Endothelial cell of umbilical vein (primary cell): ENCODE measurements at regions not wholly inside any gene's neighbourhood (a gene's known extent, or its start where the extent isn't known, plus 50 kb on each side); places are given as distances from the start of the nearest gene placed in this dataset.

Source experiments
- BruUV-seq: library from RNA; stranded (reverse); fragments of 400-500 nt; replicated peaks from 2 replicates; lab custom pipeline; 2021; lab: Mats Ljungman, UMichigan
- CTCF ChIA-PET: fragments of 300-600, 350-600 bp; sonication (Branson Sonifier 250); formaldehyde crosslinking; loops from one replicate; lab custom pipeline; 2021; ENCODE audit warnings: antibody characterized with exemption, inconsistent platforms; lab: Charles Lee
- POLR2A ChIA-PET: fragments of 300-600, 350-600 bp; sonication (Branson Sonifier 250); formaldehyde crosslinking; loops from one replicate; lab custom pipeline; 2021; ENCODE audit warnings: antibody characterized with exemption, inconsistent platforms; lab: Charles Lee
- DNase-seq: peaks from one replicate; pipeline ENCODE4 v3.0.0-alpha.2; 2011; ENCODE audit warnings: low read depth, low spot score
- FAIRE-seq: peaks from 2 replicates; lab custom pipeline; 2011; peaks lifted over from hg19 to GRCh38; lab: Jason Lieb, UNC
- H2AFZ ChIP-seq: 2 replicates; pipeline ENCODE4 v1.6.0; 2012; ENCODE audit warnings: low read depth, low read length, control low read depth, inconsistent platforms
- H3K27ac ChIP-seq: 2 replicates; pipeline ENCODE4 v1.5.1; 2011; ENCODE audit warnings: low read depth, mild to moderate bottlenecking, control low read depth, low read length, moderate library complexity; ENCODE audit not compliant: insufficient read depth
- H3K27me3 ChIP-seq, 2 experiments: 2 replicates each; pipeline versions ENCODE4 v1.6.0 to v1.6.1; 2011; ENCODE audit warnings: low read length in 2 of 2, mixed read lengths in 1 of 2; ENCODE audit not compliant: control insufficient read depth in 2 of 2, insufficient read depth in 2 of 2
- H3K36me3 ChIP-seq, 2 experiments: 2 replicates in 1 of 2; 3 replicates in 1 of 2; pipeline ENCODE4 v1.5.1; 2011; ENCODE audit warnings: low read length in 2 of 2, mild to moderate bottlenecking in 1 of 2, moderate library complexity in 1 of 2; ENCODE audit not compliant: control insufficient read depth in 2 of 2, insufficient read depth in 2 of 2; ENCODE audit errors: extremely low read depth in 1 of 2
- H3K4me1 ChIP-seq: 3 replicates; pipeline ENCODE4 v1.5.1; 2011; ENCODE audit warnings: mild to moderate bottlenecking, low read length; ENCODE audit not compliant: control insufficient read depth, insufficient read depth; ENCODE audit errors: extremely low read depth
- H3K4me2 ChIP-seq: 2 replicates; pipeline ENCODE4 v1.6.1; 2011; ENCODE audit warnings: low read length, control low read depth, mixed read lengths; ENCODE audit not compliant: insufficient read depth
- H3K4me3 ChIP-seq, 3 experiments: fragments of 200-600 bp in 1 of 3; sonication (generic), shearing (Covaris generic) in 1 of 3; replicated peaks in 1 of 3; 2 replicates each; pipeline ENCODE4 v1.5.1; 2011 to 2016; ENCODE audit warnings: control low read depth in 3 of 3, low read length in 3 of 3, mild to moderate bottlenecking in 2 of 3, inconsistent platforms in 1 of 3, low read depth in 1 of 3, moderate library complexity in 1 of 3; ENCODE audit not compliant: insufficient read depth in 1 of 3
- H3K79me2 ChIP-seq: 2 replicates; pipeline ENCODE4 v1.6.0; 2012; ENCODE audit warnings: low read length, inconsistent platforms; ENCODE audit not compliant: control insufficient read depth, insufficient read depth
- H3K9ac ChIP-seq: replicated peaks from 2 replicates; pipeline ENCODE3; 2011; ENCODE audit warnings: low read length, control low read depth; ENCODE audit not compliant: insufficient read depth; ENCODE audit errors: extremely low read depth
- H3K9me1 ChIP-seq: replicated peaks from 3 replicates; pipeline ENCODE4 v1.6.0; 2011; ENCODE audit warnings: mild to moderate bottlenecking, low read length; ENCODE audit not compliant: control insufficient read depth, insufficient read depth; ENCODE audit errors: extremely low read depth
- H3K9me3 ChIP-seq: replicated peaks from 2 replicates; pipeline ENCODE4 v1.5.1; 2012; ENCODE audit warnings: low read length, inconsistent platforms; ENCODE audit not compliant: control insufficient read depth, insufficient read depth
- H4K20me1 ChIP-seq: replicated peaks from 2 replicates; pipeline ENCODE3; 2011; ENCODE audit warnings: mild to moderate bottlenecking, low read length; ENCODE audit not compliant: control insufficient read depth, insufficient read depth; ENCODE audit errors: extremely low read depth
- CTCF ChIP-seq, 2 donors: IDR thresholded peaks; 1 replicate in 1 of 2; 2 replicates in 1 of 2; pipeline ENCODE4 v1.5.1; 2011; ENCODE audit warnings: low read length in 2 of 2, mild to moderate bottlenecking in 2 of 2, moderate library complexity in 2 of 2, control low read depth in 1 of 2, inconsistent platforms in 1 of 2, low read depth in 1 of 2; ENCODE audit not compliant: insufficient read depth in 1 of 2; ENCODE audit errors: extremely low read depth in 1 of 2
- EZH2 ChIP-seq: IDR thresholded peaks from 2 replicates; pipeline ENCODE4 v1.6.1; 2012; ENCODE audit warnings: borderline replicate concordance, low read depth, mild to moderate bottlenecking, moderate library complexity, low read length, inconsistent platforms; ENCODE audit not compliant: severe bottlenecking
- FOS ChIP-seq: IDR thresholded peaks from 2 replicates; pipeline ENCODE4 v1.6.1; 2011; ENCODE audit warnings: mild to moderate bottlenecking, low read length, moderate library complexity, borderline replicate concordance; ENCODE audit not compliant: insufficient read depth
- GATA2 ChIP-seq: IDR thresholded peaks from 2 replicates; pipeline ENCODE4 v1.7.0; 2011; ENCODE audit warnings: low read depth, mild to moderate bottlenecking, moderate library complexity, mixed read lengths, low read length; ENCODE audit not compliant: insufficient read length, insufficient read depth
- JUN ChIP-seq: IDR thresholded peaks from 2 replicates; pipeline ENCODE4 v1.6.1; 2011; ENCODE audit warnings: borderline replicate concordance, low read depth; ENCODE audit not compliant: insufficient read length, insufficient read depth
- MYC ChIP-seq: IDR thresholded peaks from one replicate; pipeline ENCODE4 v1.6.1; 2011; ENCODE audit warnings: mild to moderate bottlenecking, low read depth, low read length
- POLR2A ChIP-seq: IDR thresholded peaks from 2 replicates; pipeline ENCODE4 v1.6.1; 2012; ENCODE audit warnings: low read depth, mild to moderate bottlenecking, control low read depth, low read length
- POLR2AphosphoS5 ChIP-seq: IDR thresholded peaks from 2 replicates; pipeline ENCODE4 v1.6.1; 2012; ENCODE audit warnings: low read depth, mild to moderate bottlenecking, control low read depth, low read length, moderate library complexity; ENCODE audit not compliant: insufficient read depth
- dilution Hi-C: fragments of 300-500 bp; cut with MboI; formaldehyde crosslinking; loops from one replicate; pipeline ENCODE4 v1.15.0; 2019; ENCODE audit warnings: low sequenced_read_pairs; ENCODE audit not compliant: extremely low pct_ligation_motif_present
- intact Hi-C: fragments of 100-400 bp; cut with micrococcal nuclease; formaldehyde crosslinking; loops from one replicate; pipeline ENCODE4 v1.10.0; 2022
- TF ChIP-seq, protein P1 (sequence below): IDR thresholded peaks from 2 replicates; pipeline ENCODE4 v1.6.1; 2011; ENCODE audit not compliant: insufficient read depth, insufficient read length

DNA sequence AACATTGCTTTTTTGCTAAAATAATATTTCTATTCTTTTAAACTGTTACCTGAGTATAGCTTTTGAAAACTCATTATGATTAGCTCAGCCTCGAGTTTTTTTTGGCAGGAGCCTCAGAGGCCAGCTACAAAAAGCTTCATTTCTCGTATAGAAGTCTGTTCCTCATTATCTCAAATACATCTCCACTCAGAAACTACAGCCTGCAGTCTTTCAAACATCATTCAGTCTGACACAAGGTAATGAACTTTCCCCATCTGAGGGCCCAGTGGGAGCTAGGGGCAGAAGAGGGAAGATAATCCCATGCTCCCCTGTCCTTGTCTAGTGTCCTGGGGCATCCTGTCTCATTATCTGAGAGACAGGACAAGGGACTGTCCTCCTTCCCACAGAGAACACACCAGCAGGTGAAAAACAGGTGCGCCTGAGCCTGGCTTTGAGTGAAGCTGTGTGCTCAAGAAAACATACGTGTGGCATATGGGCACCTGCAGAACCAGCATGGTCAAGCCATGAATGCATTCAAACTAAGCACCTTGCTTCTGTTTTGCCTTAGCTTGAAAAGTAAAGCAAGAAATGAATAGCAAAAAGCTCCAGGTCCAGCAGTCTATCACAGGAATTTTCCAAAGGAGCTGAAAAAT lies 247.5 kb downstream of the MREG start:
- ChIA-PET CTCF (interaction anchor here (0.8 to 1.6 kb wide), 2 partner anchors 20 to 25 kb away, joined by 3 read pairs; no protein-coding TSS in a partner anchor), POLR2A (no interaction called here)
- Histone ChIP-seq H3K79me2 (peaks cover 23% of the 10 kb centered on the region), H3K4me1 (no peaks in the 10 kb centered on the region), H2AFZ (no peak overlapping the region), H3K27me3 (no peaks in the 10 kb centered on the region), H3K4me2 (no peak overlapping the region), H3K9ac (no peak overlapping the region), H4K20me1 (no peaks in the 10 kb centered on the region), H3K27ac (no peak overlapping the region), H3K9me1 (no peaks in the 10 kb centered on the region), H3K36me3 (peaks cover 2 to 9% of the 10 kb centered on the region in 2 experiments), H3K4me3 (no peak overlapping the region), H3K9me3 (no peaks in the 10 kb centered on the region)
- FAIRE-seq (no peak), DNase-seq (no peak)
- intact Hi-C loops (no loop called here), dilution Hi-C loops (no loop called here)
- BruUV-seq, result no TSS peak
- TF ChIP-seq JUN, result no peak
- TF ChIP-seq, protein P1, sequence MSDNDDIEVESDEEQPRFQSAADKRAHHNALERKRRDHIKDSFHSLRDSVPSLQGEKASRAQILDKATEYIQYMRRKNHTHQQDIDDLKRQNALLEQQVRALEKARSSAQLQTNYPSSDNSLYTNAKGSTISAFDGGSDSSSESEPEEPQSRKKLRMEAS, result no peak
- no peak for TF ChIP-seq GATA2
- TF ChIP-seq POLR2A, result no peak
- no peak for TF ChIP-seq CTCF (IDR thresholded peaks at IDR 0.05; ENCODE audit: extremely low read depth in 1 of 2, insufficient read depth in 1 of 2, low read depth in 1 of 2, low read length in 2 of 2)
- TF ChIP-seq MYC, result no peak
- TF ChIP-seq EZH2, result no peak
- TF ChIP-seq POLR2AphosphoS5, result no peak
- no peak for TF ChIP-seq FOS
